H1 (cell line): ENCODE measurements at regions not wholly inside any gene's neighbourhood (a gene's known extent, or its start where the extent isn't known, plus 50 kb on each side); places are given as distances from the start of the nearest gene placed in this dataset.

ENCODE experiments used
- CTCF ChIA-PET: fragments of 300-600 bp; sonication (Branson Sonifier 250); formaldehyde crosslinking; loops from one replicate; lab custom pipeline; 2021; ENCODE audit not compliant: partially characterized antibody; lab: Charles Lee
- POLR2A ChIA-PET: fragments of 300-600 bp; sonication (Branson Sonifier 250); formaldehyde crosslinking; loops from one replicate; lab custom pipeline; 2021; ENCODE audit warnings: inconsistent platforms; ENCODE audit not compliant: partially characterized antibody; lab: Charles Lee
- DNase-seq, 2 experiments: peaks; one replicate each; pipeline versions ENCODE4 v3.0.0 to v3.0.0-alpha.2; 2010 to 2022; ENCODE audit warnings: low spot score in 2 of 2, low read depth in 1 of 2, mixed read lengths in 1 of 2
- FAIRE-seq: peaks from 2 replicates; lab custom pipeline; 2011; peaks lifted over from hg19 to GRCh38; lab: Jason Lieb, UNC
- H2AFZ ChIP-seq: 2 replicates; pipeline ENCODE4 v1.8.1; 2012; ENCODE audit warnings: low read length, inconsistent platforms
- H2AK5ac ChIP-seq: 2 replicates; pipeline ENCODE4 v1.6.1; 2013; ENCODE audit warnings: low read depth, low read length
- H2BK120ac ChIP-seq: replicated peaks from 2 replicates; pipeline ENCODE3; 2013; ENCODE audit warnings: low read depth, low read length, inconsistent platforms
- H2BK12ac ChIP-seq: 2 replicates; pipeline ENCODE4 v1.6.1; 2013; ENCODE audit warnings: low read depth, low read length
- H2BK15ac ChIP-seq: 2 replicates; pipeline ENCODE4 v1.6.1; 2013; ENCODE audit warnings: low read length
- H2BK20ac ChIP-seq: 2 replicates; pipeline ENCODE4 v1.6.1; 2013; ENCODE audit warnings: low read length
- H2BK5ac ChIP-seq: 2 replicates; pipeline ENCODE4 v1.6.1; 2013; ENCODE audit warnings: low read depth, low read length
- H3K14ac ChIP-seq: 2 replicates; pipeline ENCODE4 v1.6.1; 2013; ENCODE audit warnings: inconsistent platforms; ENCODE audit not compliant: insufficient read length
- H3K18ac ChIP-seq: 2 replicates; pipeline ENCODE4 v1.6.1; 2013; ENCODE audit warnings: low read length; ENCODE audit errors: extremely low read depth
- H3K23ac ChIP-seq: 2 replicates; pipeline ENCODE4 v1.6.1; 2013; ENCODE audit warnings: inconsistent platforms; ENCODE audit not compliant: insufficient read length
- H3K23me2 ChIP-seq: 2 replicates; pipeline ENCODE4 v1.6.1; 2013; ENCODE audit warnings: low read depth, low read length
- H3K27ac ChIP-seq: 2 replicates; pipeline ENCODE4 v1.6.1; 2011; ENCODE audit warnings: low read depth, low read length, inconsistent platforms
- H3K27me3 ChIP-seq, 4 experiments: replicated peaks in 1 of 4; 1 replicate in 1 of 4; 2 replicates in 3 of 4; pipeline versions ENCODE4 v1.6.1 to v1.8.1; 2011 to 2013; ENCODE audit warnings: low read length in 3 of 4, mild to moderate bottlenecking in 3 of 4, inconsistent platforms in 2 of 4, mixed read lengths in 2 of 4, moderate library complexity in 1 of 4; ENCODE audit not compliant: control insufficient read depth in 3 of 4, insufficient read depth in 3 of 4; ENCODE audit errors: extremely low read depth in 1 of 4
- H3K36me3 ChIP-seq, 4 experiments: 2 replicates each; pipeline versions ENCODE4 v1.6.1 to v1.8.1; 2011 to 2013; ENCODE audit warnings: mild to moderate bottlenecking in 4 of 4, low read length in 3 of 4, moderate library complexity in 2 of 4, control low read depth in 1 of 4, inconsistent platforms in 1 of 4; ENCODE audit not compliant: insufficient read depth in 4 of 4, control insufficient read depth in 2 of 4
- H3K4ac ChIP-seq: replicated peaks from 2 replicates; pipeline ENCODE3; 2013; ENCODE audit warnings: low read length, low read depth, mixed read lengths, inconsistent platforms; ENCODE audit not compliant: insufficient read length
- H3K4me1 ChIP-seq, 4 experiments: replicated peaks in 1 of 4; 1 replicate in 1 of 4; 2 replicates in 3 of 4; pipeline versions ENCODE4 v1.6.1 to v1.8.1; 2011 to 2013; ENCODE audit warnings: low read length in 3 of 4, inconsistent platforms in 2 of 4, mixed read lengths in 1 of 4; ENCODE audit not compliant: insufficient read depth in 4 of 4, control insufficient read depth in 3 of 4
- H3K4me2 ChIP-seq, 2 experiments: 2 replicates each; pipeline versions ENCODE4 v1.6.1 to v1.8.1; 2011 to 2013; ENCODE audit warnings: low read depth in 2 of 2, low read length in 2 of 2, control low read depth in 1 of 2, inconsistent platforms in 1 of 2, mild to moderate bottlenecking in 1 of 2; ENCODE audit not compliant: insufficient read depth in 1 of 2
- H3K4me3 ChIP-seq, 4 experiments: fragments of 200-600, 300-600 bp in 1 of 4; sonication (generic), shearing (Covaris generic), sonication (Bioruptor Twin) in 1 of 4; 2 replicates each; pipeline versions ENCODE4 v1.5.1 to v1.8.1; 2011 to 2016; ENCODE audit warnings: low read length in 4 of 4, low read depth in 3 of 4, control low read depth in 2 of 4, inconsistent platforms in 2 of 4, mild to moderate bottlenecking in 2 of 4, mixed read lengths in 1 of 4, moderate library complexity in 1 of 4; ENCODE audit not compliant: insufficient read depth in 2 of 4; ENCODE audit errors: extremely low read depth in 1 of 4
- H3K56ac ChIP-seq: replicated peaks from 2 replicates; pipeline ENCODE3; 2013; ENCODE audit warnings: low read depth, mild to moderate bottlenecking, mixed read lengths, low read length, inconsistent platforms; ENCODE audit not compliant: insufficient read length
- H3K79me1 ChIP-seq: 2 replicates; pipeline ENCODE4 v1.6.1; 2013; ENCODE audit warnings: low read depth, low read length, control low read depth
- H3K79me2 ChIP-seq, 2 experiments: 2 replicates each; pipeline versions ENCODE4 v1.6.1 to v1.8.1; 2012 to 2013; ENCODE audit warnings: low read length in 2 of 2, mild to moderate bottlenecking in 2 of 2, inconsistent platforms in 1 of 2; ENCODE audit not compliant: insufficient read depth in 2 of 2, control insufficient read depth in 1 of 2
- H3K9ac ChIP-seq, 4 experiments: replicated peaks in 1 of 4; 1 replicate in 1 of 4; 2 replicates in 3 of 4; pipeline versions ENCODE4 v1.6.1 to v1.8.1; 2011 to 2013; ENCODE audit warnings: low read depth in 3 of 4, low read length in 3 of 4, control low read depth in 2 of 4, mild to moderate bottlenecking in 2 of 4, moderate library complexity in 2 of 4, inconsistent platforms in 1 of 4; ENCODE audit errors: extremely low read depth in 1 of 4
- H3K9me3 ChIP-seq, 2 experiments: 2 replicates each; pipeline versions ENCODE4 v1.6.1 to v1.8.1; 2012 to 2013; ENCODE audit warnings: mild to moderate bottlenecking in 2 of 2, moderate library complexity in 2 of 2, control low read depth in 1 of 2, inconsistent platforms in 1 of 2, low read depth in 1 of 2, low read length in 1 of 2, mixed read lengths in 1 of 2; ENCODE audit not compliant: insufficient read depth in 2 of 2
- H4K20me1 ChIP-seq, 2 experiments: replicated peaks in 1 of 2; 2 replicates each; pipeline versions ENCODE3 to v1.8.1; 2011 to 2013; ENCODE audit warnings: inconsistent platforms in 2 of 2, low read length in 2 of 2, mild to moderate bottlenecking in 1 of 2; ENCODE audit not compliant: insufficient read depth in 2 of 2, control insufficient read depth in 1 of 2
- H4K5ac ChIP-seq: 2 replicates; pipeline ENCODE4 v1.6.1; 2013; ENCODE audit warnings: low read length, low read depth, mixed read lengths, inconsistent platforms; ENCODE audit not compliant: insufficient read length
- H4K8ac ChIP-seq: 2 replicates; pipeline ENCODE4 v1.8.0; 2013; ENCODE audit warnings: mild to moderate bottlenecking, moderate library complexity, low read length, inconsistent platforms; ENCODE audit not compliant: insufficient read depth; ENCODE audit errors: extremely low read depth
- H4K91ac ChIP-seq: replicated peaks from 2 replicates; pipeline ENCODE3; 2013; ENCODE audit warnings: low read length, mixed read lengths, inconsistent platforms; ENCODE audit not compliant: insufficient read length
- BCL11A ChIP-seq, 2 experiments: IDR thresholded peaks; one replicate each; pipeline ENCODE4 v1.6.1; 2011; ENCODE audit warnings: low read depth in 2 of 2, low read length in 2 of 2, mild to moderate bottlenecking in 2 of 2
- CHD2 ChIP-seq: IDR thresholded peaks from 2 replicates; pipeline ENCODE4 v1.6.1; 2012; ENCODE audit warnings: low read length, improper control_type of control experiment
- EGR1 ChIP-seq: IDR thresholded peaks from 2 replicates; pipeline ENCODE4 v1.6.1; 2011; ENCODE audit warnings: low read depth, low read length, borderline replicate concordance
- EZH2 ChIP-seq: fragments of 200-600 bp; sonication (generic); IDR thresholded peaks from 2 replicates; pipeline ENCODE4 v1.7.1; 2012; ENCODE audit warnings: low read depth, mild to moderate bottlenecking, moderate library complexity, low read length, inconsistent platforms; ENCODE audit not compliant: severe bottlenecking
- KDM1A ChIP-seq: fragments of 200-600, 300-600 bp; sonication (generic); IDR thresholded peaks from 2 replicates; pipeline ENCODE4 v1.7.1; 2016; ENCODE audit warnings: mild to moderate bottlenecking, low read length, borderline replicate concordance
- RBBP5 ChIP-seq: IDR thresholded peaks from 2 replicates; pipeline ENCODE4 v1.7.1; 2012; ENCODE audit warnings: low read depth, mild to moderate bottlenecking, inconsistent platforms, low read length, moderate library complexity, borderline replicate concordance
- SP2 ChIP-seq: IDR thresholded peaks from 2 replicates; pipeline ENCODE4 v1.6.1; 2012; ENCODE audit warnings: mild to moderate bottlenecking, low read length, inconsistent platforms
- SUZ12 ChIP-seq: fragments of 200-600 bp; sonication (generic); IDR thresholded peaks from 2 replicates; pipeline ENCODE4 v1.6.1; 2012; ENCODE audit warnings: mild to moderate bottlenecking, inconsistent platforms, low read length, moderate library complexity, mixed read lengths
- TEAD4 ChIP-seq: IDR thresholded peaks from 2 replicates; pipeline ENCODE4 v1.6.1; 2012; ENCODE audit warnings: low read depth, low read length, inconsistent platforms, mixed read lengths
- WGBS, 2 experiments: shearing (Covaris generic) in 1 of 2; methylation state at CpG; one replicate each; pipeline versions ENCODE4 v1.1.6 to v1.1.7; 2013 to 2015; ENCODE audit warnings: low lambda C conversion rate in 2 of 2, mixed read lengths in 2 of 2, inconsistent platforms in 1 of 2, low coverage in 1 of 2, missing lambda C conversion rate in 1 of 2; ENCODE audit not compliant: insufficient replicate concordance in 2 of 2, insufficient coverage in 1 of 2, insufficient read length in 1 of 2; ENCODE audit errors: extremely low coverage in 1 of 2, missing lambda C conversion rate in 1 of 2; 5-methylcytosine and 5-hydroxymethylcytosine counted together

GRCh38 chrY:15973200-15973599 is 1448.9 kb downstream of the NLGN4Y start:
- H3K18ac ChIP-seq = no peak overlapping the region
- no peak overlapping the region for H3K4me2 ChIP-seq
- no peak overlapping the region for H2BK12ac ChIP-seq
- no peaks in the 10 kb centered on the region for H3K79me2 ChIP-seq
- no peak overlapping the region for H2BK5ac ChIP-seq
- TF ChIP-seq BCL11A (IDR thresholded peaks at IDR 0.05; ENCODE audit: low read depth in 2 of 2, low read length in 2 of 2) (no peak), RBBP5 (no peak), SP2 (no peak), CHD2 (no peak), EGR1 (no peak), EZH2 (no peak), TEAD4 (no peak), SUZ12 (no peak), KDM1A (no peak)
- no peak overlapping the region for H2BK15ac ChIP-seq
- H3K4ac ChIP-seq = no peak overlapping the region
- no peak overlapping the region for H3K4me3 ChIP-seq
- POLR2A ChIA-PET = no interaction called here
- no peaks in the 10 kb centered on the region for H3K9me3 ChIP-seq
- H2AK5ac ChIP-seq = no peak overlapping the region
- no peak for FAIRE-seq
- no peaks in the 10 kb centered on the region for H3K23me2 ChIP-seq
- no peak overlapping the region for H3K23ac ChIP-seq
- H2BK120ac ChIP-seq = no peak overlapping the region
- H4K20me1 ChIP-seq = no peaks in the 10 kb centered on the region
- no peak overlapping the region for H3K27ac ChIP-seq
- H2AFZ ChIP-seq = no peak overlapping the region
- H3K56ac ChIP-seq = no peak overlapping the region
- H3K79me1 ChIP-seq = no peaks in the 10 kb centered on the region
- H3K14ac ChIP-seq = no peak overlapping the region
- 95% methylated on average over 8 of the region's 8 CpGs; no CpG with 5 or more reads in 1 of the 2 experiments for WGBS, 2 experiments
- CTCF ChIA-PET = no interaction called here
- no peak overlapping the region for H4K8ac ChIP-seq
- no peak overlapping the region for H2BK20ac ChIP-seq
- H4K91ac ChIP-seq = no peak overlapping the region
- DNase-seq = no peak
- H3K36me3 ChIP-seq = no peaks in the 10 kb centered on the region
- no peak overlapping the region for H3K9ac ChIP-seq
- no peaks in the 10 kb centered on the region for H3K4me1 ChIP-seq
- H3K27me3 ChIP-seq = no peaks in the 10 kb centered on the region
- H4K5ac ChIP-seq = no peak overlapping the region
